Prostate gland (tissue), 2 donors: ENCODE measurements at regions not wholly inside any gene's neighbourhood (a gene's known extent, or its start where the extent isn't known, plus 50 kb on each side); places are given as distances from the start of the nearest gene placed in this dataset.

ENCODE experiments used
- CTCF ChIP-seq, 4 experiments: fragments of 200-600 bp in 2 of 4; fragments of 450-650 bp in 2 of 4; sonication (generic) in 2 of 4; IDR thresholded peaks; 1 replicate in 3 of 4; 2 replicates in 1 of 4; pipeline ENCODE4 v1.5.1; 2016 to 2019; ENCODE audit warnings: antibody characterized with exemption in 4 of 4, mild to moderate bottlenecking in 2 of 4, moderate library complexity in 2 of 4
- POLR2A ChIP-seq: fragments of 450-650 bp; IDR thresholded peaks from one replicate; pipeline ENCODE4 v1.6.1; 2016; ENCODE audit warnings: antibody characterized with exemption, mild to moderate bottlenecking

- TF ChIP-seq CTCF (IDR thresholded peaks at IDR 0.05) = no peak
- TF ChIP-seq POLR2A = no peak
Measured at GRCh38 chr2:198311020-198311419, 506.6 kb downstream of the PLCL1 start.
